WTC11 (cell line): ENCODE measurements at regions not wholly inside any gene's neighbourhood (a gene's known extent, or its start where the extent isn't known, plus 50 kb on each side); places are given as distances from the start of the nearest gene placed in this dataset.
A peak's percentile ranks its signal among the peaks of the same experiment; 100 is the strongest.
"Not testable (repeated sequence)": the region's sequence is repeated elsewhere in the genome, so short reads cannot be mapped to it uniquely, and the experiment has no call there.

Experiments
- ATAC-seq: fragments of 200-7000 bp; cut with Tn5 transposase; 2 replicates; pipeline ENCODE4 v1.10.0; 2021; ENCODE audit warnings: mild to moderate bottlenecking, moderate library complexity
- CTCF ChIA-PET: fragments of 300-600 bp; sonication (Branson Sonifier 250); formaldehyde crosslinking; loops from one replicate; lab custom pipeline; 2021; ENCODE audit warnings: antibody characterized with exemption; lab: Charles Lee
- POLR2A ChIA-PET: fragments of 350-600 bp; sonication (Branson Sonifier 250); formaldehyde crosslinking; loops from one replicate; lab custom pipeline; 2021; ENCODE audit warnings: antibody characterized with exemption; lab: Charles Lee
- DNase-seq: peaks from one replicate; pipeline ENCODE4 v3.0.0; 2021; ENCODE audit warnings: low spot score
- H3K27ac Mint-ChIP-seq: 2 replicates; pipeline ENCODE4 v1.8.0; 2021; ENCODE audit warnings: mixed read lengths
- H3K27me3 Mint-ChIP-seq: 2 replicates; pipeline ENCODE4 v1.8.0; 2021; ENCODE audit warnings: low read depth, mild to moderate bottlenecking, moderate library complexity, mixed read lengths
- H3K36me3 Mint-ChIP-seq: 2 replicates; pipeline ENCODE4 v1.8.0; 2021; ENCODE audit warnings: mixed read lengths
- H3K4me1 Mint-ChIP-seq: 2 replicates; pipeline ENCODE4 v1.8.0; 2022; ENCODE audit warnings: mixed read lengths
- H3K4me3 Mint-ChIP-seq: 2 replicates; pipeline ENCODE4 v1.8.0; 2021; ENCODE audit warnings: mild to moderate bottlenecking, moderate library complexity, mixed read lengths
- H3K9me3 Mint-ChIP-seq: 2 replicates; pipeline ENCODE4 v1.8.0; 2021; ENCODE audit warnings: mixed read lengths
- CTCF ChIP-seq: fragments of 200-600 bp; IDR thresholded peaks from 2 replicates; pipeline ENCODE4 v1.8.0; 2022; ENCODE audit warnings: antibody characterized with exemption
- E2F1 ChIP-seq: sonication (generic); formaldehyde crosslinking; IDR thresholded peaks from 2 replicates; pipeline ENCODE4 v1.8.0; 2022; ENCODE audit warnings: mild to moderate bottlenecking, missing genetic modification reagents
- FOXJ3 ChIP-seq: sonication (generic); formaldehyde crosslinking; IDR thresholded peaks from 2 replicates; pipeline ENCODE4 v1.9.0; 2021; ENCODE audit warnings: missing genetic modification reagents, mild to moderate bottlenecking, borderline replicate concordance
- OVOL2 ChIP-seq: fragments of 250-450 bp; sonication (Bioruptor Pico); IDR thresholded peaks from 2 replicates; pipeline ENCODE4 v1.9.0; 2021; ENCODE audit warnings: mild to moderate bottlenecking, borderline replicate concordance
- RELA ChIP-seq: sonication (generic); formaldehyde crosslinking; IDR thresholded peaks from 2 replicates; pipeline ENCODE4 v1.8.1; 2022; ENCODE audit warnings: missing genetic modification reagents, mild to moderate bottlenecking, borderline replicate concordance
- SP1 ChIP-seq: sonication (generic); formaldehyde crosslinking; conservative IDR thresholded peaks from 2 replicates; pipeline ENCODE4 v1.8.1; 2022; ENCODE audit warnings: missing genetic modification reagents
- TCF7 ChIP-seq: sonication (generic); formaldehyde crosslinking; IDR thresholded peaks from 2 replicates; pipeline ENCODE4 v1.8.0; 2022; ENCODE audit warnings: mild to moderate bottlenecking, low read depth, missing genetic modification reagents, moderate library complexity
- TEAD4 ChIP-seq: sonication (generic); formaldehyde crosslinking; IDR thresholded peaks from 2 replicates; pipeline ENCODE4 v1.8.0; 2022; ENCODE audit warnings: mild to moderate bottlenecking, missing genetic modification reagents
- ZBTB21 ChIP-seq: sonication (generic); formaldehyde crosslinking; IDR thresholded peaks from 2 replicates; pipeline ENCODE4 v1.8.1; 2023; ENCODE audit warnings: mild to moderate bottlenecking, missing genetic modification reagents, borderline replicate concordance
- ZNF121 ChIP-seq: sonication (generic); formaldehyde crosslinking; IDR thresholded peaks from 2 replicates; pipeline ENCODE4 v1.8.0; 2023; ENCODE audit warnings: missing genetic modification reagents
- ZNF219 ChIP-seq: sonication (generic); formaldehyde crosslinking; IDR thresholded peaks from 2 replicates; pipeline ENCODE4 v1.8.0; 2023; ENCODE audit warnings: missing genetic modification reagents, mild to moderate bottlenecking, borderline replicate concordance
- ZNF281 ChIP-seq: sonication (generic); formaldehyde crosslinking; IDR thresholded peaks from 2 replicates; pipeline ENCODE4 v1.8.0; 2023; ENCODE audit warnings: mild to moderate bottlenecking, missing genetic modification reagents
- ZNF317 ChIP-seq: sonication (generic); formaldehyde crosslinking; IDR thresholded peaks from 2 replicates; pipeline ENCODE4 v1.8.1; 2023; ENCODE audit warnings: low read depth, mild to moderate bottlenecking, moderate library complexity, missing genetic modification reagents, borderline replicate concordance

GRCh38 chr4:156291317-156291716 is 337.7 kb upstream of the CTSO start:
- POLR2A ChIA-PET, result no interaction called here
- peaks cover 24% of the 10 kb centered on the region for H3K4me1 Mint-ChIP-seq
- H3K36me3 Mint-ChIP-seq, result peaks cover 6% of the 10 kb centered on the region
- ATAC-seq (no peak), DNase-seq (no peak)
- no peak for TF ChIP-seq ZNF317 (CRISPR knock-in tag)
- no peak for TF ChIP-seq TEAD4 (CRISPR knock-in tag)
- TF ChIP-seq ZNF219 (CRISPR knock-in tag), result no peak
- H3K9me3 Mint-ChIP-seq, result peaks cover 7% of the 10 kb centered on the region
- H3K4me3 Mint-ChIP-seq, result 0 out of 2 replicates have a peak overlapping the region, but pooled peaks have one; percentile 17
- H3K27ac Mint-ChIP-seq, result no peak overlapping the region
- peaks cover 2% of the 10 kb centered on the region; the same call in 1 of the 2 replicates for H3K27me3 Mint-ChIP-seq
- CTCF ChIA-PET, result no interaction called here

GRCh38 chr4:156290811-156291210 is 337.1 kb upstream of the CTSO start:
- Mint-ChIP-seq H3K4me1 (peaks cover 24% of the 10 kb centered on the region), H3K27me3 (peaks cover 2% of the 10 kb centered on the region; the same call in 1 of the 2 replicates)
- CTCF ChIA-PET, result no interaction called here

GRCh38 chr4:156290026-156290425 is 336.4 kb upstream of the CTSO start:
- H3K9me3 Mint-ChIP-seq, POLR2A ChIA-PET, H3K27me3 Mint-ChIP-seq, CTCF ChIA-PET, H3K27ac Mint-ChIP-seq, H3K36me3 Mint-ChIP-seq, ATAC-seq: not testable (repeated sequence)
- peak overlapping the region; percentile 66 for H3K4me3 Mint-ChIP-seq
- TF ChIP-seq SP1, result peak; percentile 28; the same call in 1 of the 2 replicates
- TF ChIP-seq ZNF281 (CRISPR knock-in tag), result peak; percentile 77; the same call in 1 of the 2 replicates
- peaks cover 21% of the 10 kb centered on the region for H3K4me1 Mint-ChIP-seq
- DNase-seq, result peak; percentile 43

More at GRCh38 chr4:156290811-156291210, 337.1 kb upstream of the CTSO start:
- H3K27ac Mint-ChIP-seq, result no peak overlapping the region
- no peak for ATAC-seq
- TF ChIP-seq CTCF, result no peak
- no peak for TF ChIP-seq TCF7 (CRISPR knock-in tag)
- no peak for TF ChIP-seq E2F1 (CRISPR knock-in tag)
- DNase-seq, result no peak
- peaks cover 7% of the 10 kb centered on the region for H3K9me3 Mint-ChIP-seq
- peaks cover 6% of the 10 kb centered on the region for H3K36me3 Mint-ChIP-seq
- H3K4me3 Mint-ChIP-seq, result peak overlapping the region; percentile 66
- POLR2A ChIA-PET, result no interaction called here

- no peak overlapping the region for H3K27ac Mint-ChIP-seq
- ATAC-seq (no peak), DNase-seq (no peak)
- no peak overlapping the region for H3K4me3 Mint-ChIP-seq
- POLR2A ChIA-PET, result no interaction called here
- peaks cover 5% of the 10 kb centered on the region for H3K36me3 Mint-ChIP-seq
- H3K4me1 Mint-ChIP-seq, result no peaks in the 10 kb centered on the region
- H3K9me3 Mint-ChIP-seq, result peaks cover 19% of the 10 kb centered on the region
- TF ChIP-seq ZBTB21 (CRISPR knock-in tag) (no peak), RELA (CRISPR knock-in tag) (no peak), FOXJ3 (CRISPR knock-in tag) (no peak), OVOL2 (CRISPR knock-in tag) (no peak), ZNF121 (CRISPR knock-in tag) (no peak)
- CTCF ChIA-PET, result no interaction called here
- H3K27me3 Mint-ChIP-seq, result no peaks in the 10 kb centered on the region; the same call in 1 of the 2 replicates
Observed at GRCh38 chr4:156280686-156281085, 327.0 kb upstream of the CTSO start.
